WTC11 (cell line): ENCODE measurements at regions not wholly inside any gene's neighbourhood (a gene's known extent, or its start where the extent isn't known, plus 50 kb on each side); places are given as distances from the start of the nearest gene placed in this dataset.

Experiments used
- ZNF263 ChIP-seq: sonication (generic); formaldehyde crosslinking; IDR thresholded peaks from 2 replicates; pipeline ENCODE4 v1.8.1; 2022; ENCODE audit warnings: low read depth, mild to moderate bottlenecking, moderate library complexity, missing genetic modification reagents
- TF ChIP-seq, protein P1 (sequence below): fragments of 200-600 bp; IDR thresholded peaks from 2 replicates; pipeline ENCODE4 v1.8.0; 2022; ENCODE audit warnings: antibody characterized with exemption

DNA sequence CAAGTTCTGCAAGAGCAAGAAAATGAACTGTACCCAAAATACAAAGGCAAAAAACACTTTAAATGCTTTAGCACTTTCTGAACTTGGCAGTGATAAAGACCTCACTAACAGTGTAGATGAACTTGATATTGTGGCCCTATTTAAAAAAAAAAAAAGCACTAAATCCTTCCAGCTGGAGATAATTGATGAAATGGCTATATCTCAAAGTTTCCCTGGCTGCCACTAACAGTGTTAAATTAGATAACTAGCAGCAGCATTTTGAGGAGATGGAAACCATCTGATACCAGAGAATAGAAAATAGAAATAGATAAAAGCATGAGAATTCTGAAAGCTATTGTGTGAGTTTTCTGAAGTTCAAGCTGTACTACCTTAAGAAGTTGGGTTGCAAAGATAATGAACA lies 317.2 kb downstream of the RWDD3 start:
- TF ChIP-seq ZNF263 (CRISPR knock-in tag), result no peak
- TF ChIP-seq, protein P1, sequence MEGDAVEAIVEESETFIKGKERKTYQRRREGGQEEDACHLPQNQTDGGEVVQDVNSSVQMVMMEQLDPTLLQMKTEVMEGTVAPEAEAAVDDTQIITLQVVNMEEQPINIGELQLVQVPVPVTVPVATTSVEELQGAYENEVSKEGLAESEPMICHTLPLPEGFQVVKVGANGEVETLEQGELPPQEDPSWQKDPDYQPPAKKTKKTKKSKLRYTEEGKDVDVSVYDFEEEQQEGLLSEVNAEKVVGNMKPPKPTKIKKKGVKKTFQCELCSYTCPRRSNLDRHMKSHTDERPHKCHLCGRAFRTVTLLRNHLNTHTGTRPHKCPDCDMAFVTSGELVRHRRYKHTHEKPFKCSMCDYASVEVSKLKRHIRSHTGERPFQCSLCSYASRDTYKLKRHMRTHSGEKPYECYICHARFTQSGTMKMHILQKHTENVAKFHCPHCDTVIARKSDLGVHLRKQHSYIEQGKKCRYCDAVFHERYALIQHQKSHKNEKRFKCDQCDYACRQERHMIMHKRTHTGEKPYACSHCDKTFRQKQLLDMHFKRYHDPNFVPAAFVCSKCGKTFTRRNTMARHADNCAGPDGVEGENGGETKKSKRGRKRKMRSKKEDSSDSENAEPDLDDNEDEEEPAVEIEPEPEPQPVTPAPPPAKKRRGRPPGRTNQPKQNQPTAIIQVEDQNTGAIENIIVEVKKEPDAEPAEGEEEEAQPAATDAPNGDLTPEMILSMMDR, result no peak
